Sigmoid colon (tissue), 6 donors: ENCODE measurements at regions not wholly inside any gene's neighbourhood (a gene's known extent, or its start where the extent isn't known, plus 50 kb on each side); places are given as distances from the start of the nearest gene placed in this dataset.
"Not testable (repeated sequence)": the region's sequence is repeated elsewhere in the genome, so short reads cannot be mapped to it uniquely, and the experiment has no call there.

ENCODE experiments used
- DNase-seq: peaks from one replicate; pipeline ENCODE4 v3.0.0-alpha.2; 2019
- H3K27ac ChIP-seq, 4 donors: fragments of 200-600 bp; sonication (generic); one replicate each; pipeline ENCODE4 v1.5.1; 2016 to 2019; ENCODE audit warnings: mild to moderate bottlenecking in 1 of 4
- H3K27me3 ChIP-seq, 3 donors: fragments of 200-600 bp; sonication (generic); one replicate each; pipeline ENCODE4 v1.5.1; 2019; ENCODE audit warnings: mild to moderate bottlenecking in 1 of 3
- H3K36me3 ChIP-seq, 4 donors: fragments of 200-600 bp; sonication (generic); one replicate each; pipeline ENCODE4 v1.5.1; 2016 to 2019
- H3K4me1 ChIP-seq, 4 donors: fragments of 200-600 bp; sonication (generic); one replicate each; pipeline ENCODE4 v1.5.1; 2017 to 2019
- H3K4me3 ChIP-seq, 4 donors: fragments of 200-600 bp; sonication (generic); one replicate each; pipeline ENCODE4 v1.5.1; 2017 to 2019; ENCODE audit warnings: mild to moderate bottlenecking in 2 of 4, moderate library complexity in 1 of 4
- H3K9me3 ChIP-seq, 4 donors: fragments of 200-600 bp in 3 of 4; sonication (generic) in 3 of 4; one replicate each; pipeline versions ENCODE4 v1.5.1 to v1.6.1; 2013 to 2019
- CTCF ChIP-seq, 4 experiments: fragments of 450-650 bp in 3 of 4; fragments of 200-600 bp in 1 of 4; IDR thresholded peaks; one replicate each; pipeline ENCODE4 v1.5.1; 2016 to 2019; ENCODE audit warnings: antibody characterized with exemption in 4 of 4, mild to moderate bottlenecking in 3 of 4, moderate library complexity in 2 of 4
- EP300 ChIP-seq, 4 donors: sonication (generic); formaldehyde crosslinking; IDR thresholded peaks; one replicate each; pipeline ENCODE4 v1.6.1; 2017; ENCODE audit warnings: antibody characterized with exemption in 4 of 4
- POLR2A ChIP-seq, 2 donors: fragments of 450-650 bp; IDR thresholded peaks; one replicate each; pipeline ENCODE4 v1.6.1; 2016; ENCODE audit warnings: antibody characterized with exemption in 2 of 2, mild to moderate bottlenecking in 2 of 2, moderate library complexity in 2 of 2
- POLR2AphosphoS5 ChIP-seq, 4 donors: sonication (generic); formaldehyde crosslinking; IDR thresholded peaks; one replicate each; pipeline ENCODE4 v1.6.1; 2017; ENCODE audit warnings: antibody characterized with exemption in 4 of 4
- whole genome bisulfite sequencing, 2 donors: extraction: QIAGEN DNeasy Blood & Tissue Kit; methylation state at CpG; one replicate each; pipeline ENCODE4 v1.1.7; 2013; 5-methylcytosine and 5-hydroxymethylcytosine counted together
- intact Hi-C: fragments of 100-400 bp; cut with DNase I; formaldehyde crosslinking; loops from one replicate; pipeline ENCODE4 v1.15.1; 2023
- donor health status: healthy with polysubstance abuse.
- donor health status: healthy.

GRCh38 chr9:85471791-85472190 lies 270.0 kb downstream of the AGTPBP1 start:
- intact Hi-C loops = no loop called here
- Histone ChIP-seq H3K27ac (no peak overlapping the region), H3K4me1 (no peaks in the 10 kb centered on the region), H3K27me3 (no peaks in the 10 kb centered on the region), H3K36me3 (no peaks in the 10 kb centered on the region), H3K9me3 (no peaks in the 10 kb centered on the region), H3K4me3 (no peak overlapping the region)
- no peak for DNase-seq
- TF ChIP-seq POLR2A (IDR thresholded peaks at IDR 0.05) = no peak
- no peak for TF ChIP-seq POLR2AphosphoS5 (IDR thresholded peaks at IDR 0.05)
- no peak for TF ChIP-seq CTCF (IDR thresholded peaks at IDR 0.05)
- no peak for TF ChIP-seq EP300 (IDR thresholded peaks at IDR 0.05)
- 71 to 77% methylated on average over 1 of the region's 1 CpG for WGBS, 2 donors

GRCh38 chr9:85469041-85469440 lies 272.7 kb downstream of the AGTPBP1 start:
- Histone ChIP-seq H3K27ac (no peak overlapping the region), H3K27me3 (no peaks in the 10 kb centered on the region), H3K36me3 (no peaks in the 10 kb centered on the region), H3K9me3 (no peaks in the 10 kb centered on the region), H3K4me1 (no peaks in the 10 kb centered on the region), H3K4me3 (no peak overlapping the region)
- WGBS, 2 donors = 87 to 90% methylated on average over 10 of the region's 10 CpGs
- intact Hi-C loops = no loop called here
- TF ChIP-seq EP300 (IDR thresholded peaks at IDR 0.05) (no peak), CTCF (IDR thresholded peaks at IDR 0.05) (no peak), POLR2A (IDR thresholded peaks at IDR 0.05) (no peak), POLR2AphosphoS5 (IDR thresholded peaks at IDR 0.05) (no peak)
- DNase-seq = no peak

GRCh38 chr9:85466834-85467233 lies 274.9 kb downstream of the AGTPBP1 start:
- Histone ChIP-seq H3K4me3 (no peak overlapping the region), H3K27ac (no peak overlapping the region), H3K4me1 (no peaks in the 10 kb centered on the region), H3K9me3 (no peaks in the 10 kb centered on the region), H3K27me3 (no peaks in the 10 kb centered on the region), H3K36me3 (no peaks in the 10 kb centered on the region)
- DNase-seq = no peak
- WGBS, 2 donors = 76 to 84% methylated on average over 10 of the region's 10 CpGs
- intact Hi-C loops = no loop called here
- TF ChIP-seq CTCF (IDR thresholded peaks at IDR 0.05) (no peak), POLR2A (IDR thresholded peaks at IDR 0.05) (no peak), POLR2AphosphoS5 (IDR thresholded peaks at IDR 0.05) (no peak), EP300 (IDR thresholded peaks at IDR 0.05) (no peak)

- H3K4me1 ChIP-seq, intact Hi-C loops, H3K36me3 ChIP-seq, H3K27ac ChIP-seq, DNase-seq, H3K9me3 ChIP-seq, H3K27me3 ChIP-seq, H3K4me3 ChIP-seq: not testable (repeated sequence)
- 69 to 90% methylated on average over 5 of the region's 5 CpGs for WGBS, 2 donors
Observed at GRCh38 chr9:85458114-85458864, 283.5 kb downstream of the AGTPBP1 start.

GRCh38 chr9:85453850-85454249 lies 287.9 kb downstream of the AGTPBP1 start:
- H3K4me3 ChIP-seq = no peak overlapping the region
- 77 to 85% methylated on average over 5 of the region's 5 CpGs for WGBS, 2 donors
- H3K27me3 ChIP-seq = no peaks in the 10 kb centered on the region
- intact Hi-C loops = no loop called here
- no peaks in the 10 kb centered on the region for H3K9me3 ChIP-seq
- DNase-seq = no peak
- TF ChIP-seq POLR2A (IDR thresholded peaks at IDR 0.05) (no peak), POLR2AphosphoS5 (IDR thresholded peaks at IDR 0.05) (peak in 1 of 4 donors; percentile 10)
- H3K4me1 ChIP-seq = no peaks in the 10 kb centered on the region
- no peaks in the 10 kb centered on the region for H3K36me3 ChIP-seq
- H3K27ac ChIP-seq = no peak overlapping the region

GRCh38 chr9:85452841-85453240 lies 288.9 kb downstream of the AGTPBP1 start:
- Histone ChIP-seq H3K36me3 (no peaks in the 10 kb centered on the region), H3K27ac (no peak overlapping the region), H3K4me3 (no peak overlapping the region), H3K27me3 (no peaks in the 10 kb centered on the region), H3K4me1 (no peaks in the 10 kb centered on the region), H3K9me3 (no peaks in the 10 kb centered on the region)
- intact Hi-C loops = no loop called here
- no peak for DNase-seq
- no peak for TF ChIP-seq EP300 (IDR thresholded peaks at IDR 0.05)
- no peak for TF ChIP-seq POLR2AphosphoS5 (IDR thresholded peaks at IDR 0.05)
- TF ChIP-seq POLR2A (IDR thresholded peaks at IDR 0.05) = no peak
- no peak for TF ChIP-seq CTCF (IDR thresholded peaks at IDR 0.05)
- 0 to 35% methylated on average over 1 of the region's 1 CpG for WGBS, 2 donors
